Suppressor macrophage treated with lipopolysaccharide for 4 hours (primary cell): ENCODE measurements at regions not wholly inside any gene's neighbourhood (a gene's known extent, or its start where the extent isn't known, plus 50 kb on each side); places are given as distances from the start of the nearest gene placed in this dataset.

ENCODE experiments used
- DNase-seq: peaks from one replicate; pipeline ENCODE4 v3.0.0-alpha.2; 2020

DNA sequence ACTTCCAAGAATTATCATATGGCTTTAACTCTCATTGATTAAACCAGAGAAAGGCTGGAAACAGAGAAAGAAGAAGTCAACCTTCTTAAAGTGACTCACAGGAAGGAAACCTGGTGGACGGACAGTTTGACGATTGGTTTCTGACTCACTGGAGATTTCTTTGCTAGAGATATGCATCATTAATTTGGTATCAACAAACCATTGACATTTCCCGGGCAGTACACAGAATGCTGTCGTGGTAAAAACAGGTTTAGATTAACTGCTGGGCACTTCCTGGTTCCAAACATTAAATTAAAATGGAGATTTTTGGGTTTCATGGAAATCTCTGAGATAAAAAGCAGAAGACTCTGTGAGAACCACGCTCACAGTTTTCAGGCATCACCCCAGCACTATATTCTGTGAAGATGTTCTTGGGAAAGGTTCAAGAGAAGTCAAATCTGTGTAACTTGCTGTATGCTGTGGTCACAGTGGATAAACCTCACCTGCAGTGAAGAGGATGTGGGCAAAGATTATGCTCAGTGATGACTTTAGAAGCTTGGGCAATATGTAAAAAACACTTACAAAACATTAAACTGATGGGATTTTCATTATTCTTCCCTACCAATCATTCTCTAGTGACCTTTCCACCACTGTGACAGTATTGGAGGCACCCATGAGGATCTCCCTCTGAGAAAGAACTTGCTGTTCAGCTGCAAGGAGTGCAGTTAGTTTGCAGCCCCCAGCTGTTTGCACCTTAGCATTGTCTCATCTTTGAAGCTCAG is 61.1 kb upstream of the CD44 start:
- peak; percentile 82 for DNase-seq

DNA sequence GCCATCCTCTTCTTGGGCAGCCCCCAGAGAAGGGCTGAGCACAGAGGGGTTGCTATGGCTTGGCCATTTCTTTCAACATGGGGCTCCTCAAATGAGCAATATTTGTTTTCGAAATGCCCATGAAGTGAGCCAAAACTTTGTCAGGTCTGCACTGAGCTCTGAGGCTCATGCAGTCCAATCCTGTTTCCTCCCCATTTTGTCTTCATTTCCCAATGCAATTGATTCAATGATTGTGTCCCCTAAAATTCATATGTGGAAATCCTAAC is 60.6 kb upstream of the CD44 start:
- DNase-seq: no peak

DNA sequence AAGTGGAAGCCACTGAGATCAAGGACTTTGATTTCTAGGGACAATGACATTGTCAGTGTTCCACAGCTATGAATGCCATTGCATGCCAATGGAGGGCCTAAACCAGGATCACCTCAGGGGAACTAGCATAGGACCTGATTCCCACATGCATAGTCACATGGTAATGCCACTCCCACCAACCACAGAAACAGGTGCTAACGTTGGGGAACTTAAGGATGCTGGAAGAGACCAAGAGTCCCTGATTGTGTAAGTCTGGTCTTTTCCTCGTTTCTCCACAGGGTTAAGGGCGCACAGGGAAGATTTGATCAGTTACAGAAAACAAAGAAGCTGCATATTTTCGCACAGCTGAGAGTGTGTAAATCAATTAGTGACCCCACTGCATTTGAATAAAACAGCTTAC is 59.4 kb upstream of the CD44 start:
- DNase-seq: peak; percentile 47

DNA sequence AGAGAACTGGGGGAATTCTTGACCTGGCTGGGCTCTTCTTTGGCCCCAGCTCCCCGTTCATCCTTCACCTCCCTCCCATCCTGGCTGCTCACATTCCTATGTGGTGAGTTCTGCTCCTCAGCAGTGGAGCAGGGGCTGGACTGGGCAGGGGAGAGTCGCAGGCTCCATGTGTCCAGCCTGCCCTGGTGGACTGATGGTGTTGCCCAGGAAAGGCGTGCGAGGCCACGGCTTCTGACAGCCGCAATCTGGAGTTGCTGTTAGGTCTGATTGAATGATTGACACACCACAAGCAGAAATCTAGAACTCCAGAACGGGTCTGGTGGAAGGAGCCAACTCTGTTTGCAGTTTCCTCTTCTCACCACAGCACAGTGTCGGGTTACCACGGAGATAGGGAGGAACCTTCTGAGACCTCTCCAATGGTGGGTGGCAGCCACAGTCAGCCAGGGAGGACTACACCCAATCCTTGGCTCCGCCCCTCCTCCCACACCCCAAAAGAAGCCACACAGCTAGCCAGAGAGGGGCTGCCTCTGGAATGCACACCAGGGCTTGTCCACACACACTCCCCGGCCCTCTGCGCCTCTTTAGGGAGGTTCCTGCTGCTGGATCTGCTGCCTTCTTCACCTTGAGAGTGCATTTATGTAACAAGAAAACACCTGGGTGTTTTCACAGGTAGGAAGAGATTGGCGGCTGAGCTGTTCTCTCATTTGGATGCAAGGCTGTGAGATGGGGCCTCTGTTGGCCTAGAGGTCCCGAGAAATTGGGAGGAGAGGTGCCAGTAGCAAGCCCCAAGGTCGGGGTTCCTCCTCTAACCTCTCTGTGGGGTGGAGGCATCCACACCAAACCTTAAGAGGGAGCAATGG is 56.4 kb upstream of the CD44 start:
- peak; percentile 92 for DNase-seq

DNA sequence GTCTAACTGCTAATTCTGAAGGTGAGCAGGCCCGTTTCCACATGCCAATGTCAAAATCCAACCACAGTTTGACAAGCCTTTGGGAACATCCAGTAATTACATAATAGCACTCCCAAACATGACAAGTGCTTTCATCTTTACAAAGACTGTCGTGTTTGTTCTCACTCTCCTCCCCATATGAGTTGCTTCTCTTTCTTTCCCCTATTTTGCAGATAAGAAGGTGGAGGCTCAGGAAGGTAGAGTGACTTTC is 55.9 kb upstream of the CD44 start:
- no peak for DNase-seq

DNA sequence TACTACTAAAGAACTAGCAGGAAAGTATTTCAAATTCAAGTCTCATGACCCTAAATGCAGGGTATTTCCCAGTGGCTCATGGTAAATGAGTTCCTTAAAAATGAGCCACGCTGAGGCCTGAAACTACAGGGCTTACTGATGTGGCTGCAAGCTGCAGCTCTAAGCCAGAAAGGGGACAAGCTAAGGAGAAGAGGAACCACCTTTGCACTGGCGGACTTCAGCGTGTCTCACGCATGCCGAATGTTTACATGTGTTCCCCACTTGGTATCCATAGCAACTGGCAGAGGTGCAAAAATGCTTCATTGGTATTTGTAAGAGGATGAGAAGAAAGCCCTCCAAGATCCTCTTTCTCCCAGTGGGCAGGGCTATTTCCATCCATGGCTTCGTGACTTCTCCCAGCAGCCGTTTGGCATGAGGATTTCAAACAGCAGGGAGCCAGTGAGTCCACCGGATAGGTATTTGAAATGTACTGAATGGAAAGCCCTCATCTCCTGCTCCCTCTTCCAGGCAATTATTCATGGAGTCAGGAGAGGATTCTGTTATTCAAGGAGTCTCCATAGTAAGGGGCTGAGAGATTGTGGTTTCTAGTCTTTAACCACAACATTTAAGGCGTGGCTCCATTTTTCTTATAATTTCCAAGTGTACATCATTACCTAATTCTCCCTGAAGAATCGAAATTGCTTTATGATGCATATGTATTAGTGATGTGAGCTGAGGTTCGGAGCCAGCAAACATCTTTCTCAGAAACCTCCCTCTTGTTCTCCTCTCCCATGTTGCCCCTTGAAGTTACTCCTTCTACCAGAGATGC is 55.3 kb upstream of the CD44 start:
- DNase-seq: peak; percentile 94

DNA sequence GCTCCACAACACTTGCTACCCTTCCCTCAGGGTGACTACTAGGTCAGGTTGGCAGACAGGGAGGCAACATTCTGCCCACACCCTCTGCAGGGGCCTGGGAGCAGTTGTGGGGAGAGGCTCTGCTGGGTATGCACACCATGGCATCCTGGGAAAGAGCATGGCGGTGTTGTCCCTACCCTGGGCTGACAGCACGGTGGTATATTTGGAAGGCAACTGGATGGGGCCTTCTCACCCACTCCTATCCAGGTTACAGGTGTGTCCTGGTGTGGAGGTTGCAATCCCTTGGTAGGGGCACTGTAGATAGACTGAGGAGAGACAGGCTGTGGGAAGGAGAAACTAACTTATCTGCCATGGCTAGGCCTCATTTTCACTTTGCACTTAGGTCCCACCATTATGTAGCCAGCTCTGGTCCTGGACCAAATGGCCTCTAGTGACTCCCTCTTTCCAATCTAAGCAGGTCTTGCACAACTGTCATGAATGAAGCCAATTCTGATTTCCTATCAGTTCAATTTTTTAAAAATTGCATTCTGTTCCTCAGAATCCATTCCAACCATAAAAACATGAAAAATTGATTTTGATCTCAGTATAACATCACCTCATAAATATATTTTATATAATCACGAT is 54.0 kb upstream of the CD44 start:
- DNase-seq: no peak

DNA sequence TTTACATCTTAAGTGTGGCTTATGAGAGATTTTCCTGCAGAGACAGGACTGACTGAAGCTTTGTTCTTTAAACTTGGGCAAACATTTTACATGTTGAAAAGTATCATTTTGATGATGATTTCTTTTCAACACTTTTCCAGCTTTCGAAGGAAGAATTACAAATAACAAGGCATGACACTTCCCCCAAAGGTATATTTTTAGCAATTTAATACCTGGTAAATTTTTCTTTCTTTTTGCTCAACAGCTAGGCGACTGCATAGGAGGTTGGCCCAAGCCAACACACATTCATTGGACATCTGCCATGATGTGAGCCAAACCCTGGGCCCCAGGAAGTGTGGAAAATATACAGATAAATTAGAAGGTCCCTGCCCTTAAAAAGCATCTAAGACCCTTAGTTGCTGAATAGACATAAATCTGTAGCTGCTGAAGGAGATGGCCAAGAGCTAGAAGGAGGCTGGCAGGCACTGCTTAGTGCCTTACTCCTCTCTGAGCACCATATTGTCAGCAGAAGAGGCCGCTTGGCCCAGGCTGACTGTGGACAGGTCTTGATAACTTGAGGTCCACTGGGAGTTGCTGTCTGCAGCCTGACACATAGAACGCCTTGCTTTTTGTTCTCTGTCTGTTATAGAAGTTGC is 53.3 kb upstream of the CD44 start:
- DNase-seq: no peak

DNA sequence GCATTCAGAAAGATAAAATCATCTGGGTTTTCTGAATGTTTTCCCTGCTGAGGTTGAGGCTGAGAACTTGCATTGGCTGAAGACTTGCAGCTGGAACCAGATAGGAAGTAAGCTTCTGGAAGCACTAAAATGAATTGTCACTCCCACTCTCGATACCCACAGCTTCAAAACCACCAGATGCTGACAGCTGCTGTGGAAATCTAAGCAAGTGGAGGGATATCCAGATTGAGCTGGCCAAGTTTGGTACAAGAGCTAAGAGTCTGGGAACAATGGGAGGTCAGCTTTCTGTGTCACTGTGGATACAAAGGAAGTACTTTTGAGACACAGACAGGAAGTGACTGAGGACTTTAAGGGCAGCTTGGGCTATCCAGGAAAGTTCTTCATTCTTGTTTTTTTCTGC is 51.3 kb upstream of the CD44 start:
- peak; percentile 71 for DNase-seq

DNA sequence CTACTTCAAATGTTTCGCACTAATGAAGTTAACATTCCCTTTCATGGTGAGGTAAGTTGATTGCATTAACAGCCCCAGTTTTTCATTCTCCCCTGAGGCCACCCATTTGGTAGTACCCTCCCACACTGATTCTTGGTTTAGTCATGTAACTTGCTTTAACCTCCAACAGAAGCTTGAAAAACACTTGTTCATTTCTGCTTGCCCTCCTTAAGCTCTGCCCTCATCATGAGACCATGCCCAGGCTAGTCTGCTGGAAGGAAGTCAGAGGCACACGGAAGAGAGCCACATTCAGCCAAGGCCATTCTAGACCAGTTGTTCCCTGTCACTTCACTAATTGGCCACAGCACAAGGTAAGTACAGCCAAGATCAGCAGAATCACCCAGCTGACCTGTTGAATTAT is 50.7 kb upstream of the CD44 start:
- DNase-seq: peak; percentile 27

DNA sequence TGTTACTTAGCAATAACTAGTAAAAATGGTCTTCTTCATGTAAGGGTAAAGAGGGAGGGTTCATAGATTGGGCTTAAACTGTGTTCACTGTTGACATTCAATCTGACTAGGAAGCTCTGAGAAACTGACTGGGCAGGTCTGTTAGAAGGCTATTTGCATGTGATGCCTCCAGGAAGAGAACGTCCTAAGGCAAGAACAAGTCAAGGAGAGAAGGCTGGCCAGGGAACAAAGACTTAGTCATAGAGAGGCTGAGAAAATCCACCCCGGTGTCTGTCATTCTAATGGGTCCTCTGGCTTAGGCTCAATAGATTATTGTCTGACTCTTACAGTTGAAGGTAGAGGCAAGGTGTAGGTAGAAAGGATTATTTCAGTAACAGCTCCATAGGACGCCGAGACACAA is 50.3 kb upstream of the CD44 start:
- peak; percentile 31 for DNase-seq
